ENCODE measurements at regions not wholly inside any gene's neighbourhood (a gene's known extent, or its start where the extent isn't known, plus 50 kb on each side); places are given as distances from the start of the nearest gene placed in this dataset.
"Not testable (repeated sequence)": the region's sequence is repeated elsewhere in the genome, so short reads cannot be mapped to it uniquely, and the experiment has no call there.

- in situ Hi-C loops (cut with HindIII; ENCODE audit: low pct_unique_long_range_greater_than_20kb, low sequenced_read_pairs) = no loop called here
- DNase-seq (ENCODE audit: low read depth, low spot score) = no peak
Measured at GRCh38 chr2:58794916-58795315, 553.8 kb upstream of the FANCL start.

DNA sequence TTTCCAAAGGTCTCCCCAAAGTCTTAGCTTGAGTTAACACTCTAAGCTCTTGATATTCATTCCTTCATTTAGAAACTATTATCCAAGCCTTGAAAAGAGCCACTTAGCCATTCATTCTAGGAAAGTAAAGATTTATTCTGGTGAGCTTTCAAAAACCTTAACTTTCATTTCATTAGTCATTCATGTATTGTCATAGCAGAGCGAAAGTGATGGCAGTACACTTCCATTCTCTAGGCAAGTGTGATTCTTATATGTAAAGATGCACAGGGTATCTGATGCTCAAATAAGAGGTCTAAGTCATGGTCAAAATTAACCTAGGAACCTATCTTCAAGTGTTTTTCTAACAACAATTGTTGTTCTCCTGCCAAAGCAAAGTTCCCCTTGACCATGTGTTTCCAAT, 553.0 kb upstream of the FANCL start:
- in situ Hi-C loops (cut with HindIII; ENCODE audit: low pct_unique_long_range_greater_than_20kb, low sequenced_read_pairs) = no loop called here

DNA sequence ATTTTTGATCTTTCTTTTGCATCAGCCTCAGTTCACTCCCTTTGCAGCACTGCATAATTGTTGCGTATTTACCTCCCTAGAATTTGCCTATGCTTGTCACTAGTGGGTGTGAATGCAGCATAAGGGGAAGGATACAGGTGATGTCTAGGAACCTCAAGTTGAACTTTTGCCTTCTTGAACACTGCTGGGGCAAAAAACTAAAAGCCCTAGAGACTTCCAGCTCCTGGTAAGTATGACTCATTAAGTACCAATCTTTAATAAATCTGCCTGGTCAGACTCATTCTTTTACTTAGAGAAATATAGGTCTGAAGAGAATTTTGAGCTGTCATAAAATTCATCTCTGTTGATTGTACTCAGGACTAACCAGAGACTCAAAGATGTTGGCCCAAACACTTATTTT, 547.3 kb upstream of the FANCL start:
- DNase-seq (ENCODE audit: low read depth, low spot score) = no peak
- in situ Hi-C loops (cut with HindIII; ENCODE audit: low pct_unique_long_range_greater_than_20kb, low sequenced_read_pairs) = no loop called here

More for the DNA sequence above, 553.0 kb upstream of the FANCL start:
- no peak for DNase-seq (ENCODE audit: low read depth, low spot score)

GRCh38 chr2:58770846-58771245, 529.7 kb upstream of the FANCL start:
- in situ Hi-C loops (cut with HindIII; ENCODE audit: low pct_unique_long_range_greater_than_20kb, low sequenced_read_pairs) = no loop called here
- no peak for DNase-seq (ENCODE audit: low read depth, low spot score)

DNA sequence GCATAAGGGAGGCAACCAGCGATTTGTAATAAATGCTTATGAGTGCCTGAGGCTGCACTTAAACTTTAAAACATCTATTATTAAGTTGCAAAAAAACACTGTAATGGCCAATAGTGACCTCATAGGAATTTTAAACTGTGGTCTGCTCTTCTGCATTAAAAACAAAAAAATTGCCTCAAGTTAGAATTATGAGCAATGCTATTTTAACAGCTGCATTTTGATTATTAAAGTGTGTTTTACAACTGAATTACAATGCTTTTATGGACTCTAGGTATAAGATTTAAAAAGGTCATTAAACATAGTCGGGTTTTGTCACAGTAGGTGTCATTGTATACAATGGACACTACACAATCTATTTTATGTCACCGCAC, 528.7 kb upstream of the FANCL start:
- in situ Hi-C loops (cut with HindIII; ENCODE audit: low pct_unique_long_range_greater_than_20kb, low sequenced_read_pairs) = no loop called here
- peak; percentile 10 for DNase-seq (ENCODE audit: low read depth, low spot score)

DNA sequence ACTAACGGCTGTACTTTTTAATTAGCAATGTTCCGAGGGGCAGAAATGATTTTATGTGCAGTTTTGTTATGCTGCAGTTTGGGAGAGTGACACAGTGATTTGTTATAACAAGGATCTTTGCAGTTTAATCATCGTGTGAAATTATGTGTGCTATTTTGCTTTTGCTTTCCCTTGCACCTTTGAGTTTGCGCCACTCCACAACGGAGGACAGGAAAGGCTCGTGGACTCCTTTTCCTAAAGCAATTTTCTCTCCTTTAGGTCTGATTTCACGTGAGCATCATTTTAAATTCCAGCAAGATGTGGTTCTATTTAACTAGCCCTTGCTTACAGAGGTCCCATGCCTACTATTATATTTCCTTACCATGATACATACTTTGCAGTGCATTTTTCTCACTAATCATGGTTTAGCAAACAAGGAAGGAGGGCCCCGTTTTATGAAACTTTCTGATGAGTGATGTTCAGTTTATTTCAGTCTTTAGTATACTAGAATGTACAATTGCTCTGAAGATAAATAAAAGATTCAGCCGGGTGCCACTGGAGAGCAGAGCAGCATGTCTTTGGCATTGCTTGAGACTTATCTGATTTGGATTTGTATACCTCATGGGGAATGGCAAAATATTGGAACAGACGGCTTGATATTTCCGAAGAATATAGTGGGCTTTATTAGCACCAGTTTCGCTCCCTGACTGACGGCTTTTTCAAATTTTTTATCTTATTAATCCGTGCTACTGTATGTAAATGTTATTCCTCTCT, 528.2 kb upstream of the FANCL start:
- no peak for DNase-seq (ENCODE audit: low read depth, low spot score)
- in situ Hi-C loops (cut with HindIII; ENCODE audit: low pct_unique_long_range_greater_than_20kb, low sequenced_read_pairs) = no loop called here

DNA sequence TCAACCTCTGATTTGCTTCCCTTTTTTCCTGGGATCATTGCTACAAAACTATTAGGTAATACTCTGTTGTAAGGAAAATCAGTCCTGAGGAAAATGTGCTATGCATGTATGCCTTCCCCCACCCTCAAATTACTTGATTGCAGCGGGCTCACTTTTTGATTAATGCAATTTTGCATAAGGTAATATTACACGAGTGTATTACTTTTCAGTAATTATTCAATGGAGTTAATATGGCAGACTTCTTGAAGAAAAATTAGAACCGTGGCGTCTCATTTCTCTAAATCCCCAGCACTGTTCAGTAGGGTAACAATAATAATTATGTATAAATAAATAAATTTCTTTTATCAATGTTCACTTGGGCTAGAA, 527.6 kb upstream of the FANCL start:
- DNase-seq (ENCODE audit: low read depth, low spot score) = no peak

DNA sequence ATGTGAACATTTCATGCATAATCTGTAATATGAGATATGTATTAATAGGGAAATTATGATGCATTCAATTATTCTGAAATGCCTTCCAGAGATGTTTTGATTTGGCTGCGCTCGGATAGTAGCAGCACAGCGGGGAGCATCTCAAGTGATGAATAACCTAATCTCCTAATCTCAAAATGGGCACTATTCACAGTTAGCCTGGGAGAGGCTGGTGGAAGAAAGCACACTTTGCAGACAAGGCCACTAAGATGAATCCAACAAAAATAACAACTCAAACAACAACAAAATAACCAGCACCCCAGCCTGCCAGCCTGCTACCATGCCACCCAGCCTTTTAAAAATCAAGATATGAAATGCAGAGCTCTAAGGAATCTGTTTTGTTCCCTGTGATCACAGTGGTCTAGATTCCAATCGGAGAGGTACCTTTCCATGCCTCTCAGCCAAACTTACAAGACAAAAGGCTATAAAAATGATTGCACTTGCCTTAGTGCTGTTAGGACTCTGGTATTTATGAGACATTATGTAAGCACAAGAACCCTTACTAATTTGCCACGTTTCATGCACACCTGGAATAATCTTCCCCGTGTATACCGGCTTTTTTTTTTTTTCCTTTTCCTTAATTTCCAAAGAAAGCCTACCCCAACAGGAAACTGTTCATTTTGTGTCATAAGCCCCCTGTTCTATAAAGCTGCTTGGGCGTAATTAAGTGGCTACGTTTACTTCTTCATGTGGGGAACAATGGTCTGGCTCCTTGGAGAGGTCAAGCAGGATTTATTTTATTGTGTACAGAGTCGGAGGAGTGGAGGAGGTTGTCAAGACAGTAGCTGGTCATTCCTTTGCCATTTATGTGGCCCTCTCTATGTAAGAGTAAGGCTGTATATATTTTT, 526.9 kb upstream of the FANCL start:
- in situ Hi-C loops (cut with HindIII; ENCODE audit: low pct_unique_long_range_greater_than_20kb, low sequenced_read_pairs) = no loop called here

More for the DNA sequence above, 527.6 kb upstream of the FANCL start:
- in situ Hi-C loops (cut with HindIII; ENCODE audit: low pct_unique_long_range_greater_than_20kb, low sequenced_read_pairs) = no loop called here

DNA sequence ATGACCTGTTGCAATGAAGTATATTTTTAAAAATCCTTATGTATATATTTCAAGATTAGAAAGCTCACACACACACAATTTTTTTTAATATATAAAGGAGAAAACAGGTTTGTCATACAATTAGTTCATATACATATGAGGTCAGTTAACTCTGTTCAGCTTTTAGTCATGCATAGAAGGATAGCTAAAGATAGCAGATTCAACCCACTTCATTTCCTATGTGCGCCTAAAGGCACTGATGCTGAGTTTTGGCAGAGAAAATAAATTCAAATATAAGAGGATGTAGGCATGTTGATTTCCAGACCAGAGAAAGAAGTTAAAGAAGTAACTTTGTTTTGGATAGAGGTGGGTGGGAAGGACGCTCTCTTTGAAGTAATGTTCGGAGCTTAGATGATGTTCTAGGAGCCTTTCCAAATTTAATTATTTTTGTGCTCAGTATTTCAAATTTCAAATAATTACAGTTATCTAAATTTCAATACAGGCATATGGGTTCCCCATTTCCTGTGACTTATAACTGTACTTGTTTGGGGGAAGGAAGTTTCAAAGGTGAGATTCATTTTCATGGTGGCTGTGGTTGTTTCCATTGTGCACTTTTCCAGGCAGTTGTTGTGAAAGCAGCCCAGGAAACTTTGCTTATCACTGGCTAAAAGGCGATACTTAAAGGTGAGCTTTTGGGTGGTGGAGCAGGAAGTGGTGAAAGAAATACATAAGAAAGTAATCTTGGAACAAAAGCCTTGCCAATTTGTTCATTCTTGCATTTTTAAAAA, 523.4 kb upstream of the FANCL start:
- DNase-seq (ENCODE audit: low read depth, low spot score) = no peak
- in situ Hi-C loops (cut with HindIII; ENCODE audit: low pct_unique_long_range_greater_than_20kb, low sequenced_read_pairs) = loop anchor here (5.0 kb wide), 1 partner anchor 43 kb away; no protein-coding TSS in a partner anchor

More for the DNA sequence above, 526.9 kb upstream of the FANCL start:
- no peak for DNase-seq (ENCODE audit: low read depth, low spot score)

DNA sequence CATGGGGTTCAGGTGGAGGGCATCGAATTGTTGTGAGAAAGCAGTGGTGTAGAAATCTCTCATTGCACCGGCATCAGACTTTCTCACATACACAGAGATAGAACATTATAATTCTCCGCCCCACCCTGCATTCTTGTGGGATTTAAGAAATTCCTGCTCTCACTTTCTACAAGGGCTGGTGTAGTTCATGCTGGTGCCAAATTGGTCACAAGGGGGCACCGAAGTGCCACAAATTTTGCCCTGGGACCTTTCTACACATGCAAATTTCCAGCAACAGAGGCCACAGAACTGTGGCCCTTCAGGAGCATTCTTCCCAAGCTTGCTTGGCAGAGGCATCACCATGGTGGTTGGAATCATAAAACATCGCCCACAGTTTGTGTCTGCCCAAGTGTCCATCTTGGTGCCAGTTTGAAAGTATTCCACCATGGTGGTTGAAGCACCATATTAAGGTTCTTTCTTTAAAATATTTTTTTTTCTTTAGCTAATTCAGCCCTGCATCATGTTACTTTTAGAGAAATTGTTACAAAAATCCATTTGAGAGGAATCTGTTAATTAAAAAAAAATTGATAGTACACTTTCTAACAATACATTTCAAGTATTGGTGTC, 521.2 kb upstream of the FANCL start:
- peak; percentile 84 for DNase-seq (ENCODE audit: low read depth, low spot score)
- in situ Hi-C loops (cut with HindIII; ENCODE audit: low pct_unique_long_range_greater_than_20kb, low sequenced_read_pairs) = loop anchor here (5.0 kb wide), 1 partner anchor 45 kb away; no protein-coding TSS in a partner anchor

- no peak for DNase-seq (ENCODE audit: low read depth, low spot score)
- in situ Hi-C loops (cut with HindIII; ENCODE audit: low pct_unique_long_range_greater_than_20kb, low sequenced_read_pairs) = no loop called here
Measured at GRCh38 chr2:58757971-58758370, 516.8 kb upstream of the FANCL start.

GRCh38 chr2:58756336-58756735, 515.2 kb upstream of the FANCL start:
- no peak for DNase-seq (ENCODE audit: low read depth, low spot score)
- in situ Hi-C loops (cut with HindIII; ENCODE audit: low pct_unique_long_range_greater_than_20kb, low sequenced_read_pairs) = no loop called here

DNA sequence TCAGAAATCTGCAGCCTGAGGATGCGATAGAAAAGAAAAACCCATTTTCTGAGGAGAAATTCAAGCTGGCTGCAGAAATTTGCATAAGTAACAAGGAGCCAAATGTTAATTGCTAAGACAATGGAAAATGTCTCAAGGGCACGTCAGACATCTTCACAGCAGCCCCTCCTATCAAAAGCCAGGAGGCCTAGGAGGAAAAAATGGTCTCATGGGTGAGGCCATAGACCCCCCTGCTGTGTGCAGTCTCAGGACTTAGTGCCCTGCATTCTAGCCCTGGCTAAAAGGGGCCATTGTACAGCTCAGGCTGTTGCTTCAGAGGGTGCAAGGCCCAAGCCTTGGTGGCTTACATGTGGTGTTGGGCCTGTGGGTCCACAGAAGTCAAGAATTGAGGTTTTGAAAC, 511.4 kb upstream of the FANCL start:
- in situ Hi-C loops (cut with HindIII; ENCODE audit: low pct_unique_long_range_greater_than_20kb, low sequenced_read_pairs); DNase-seq (ENCODE audit: low read depth, low spot score): not testable (repeated sequence)

GRCh38 chr2:58751676-58752075, 510.6 kb upstream of the FANCL start:
- DNase-seq (ENCODE audit: low read depth, low spot score); in situ Hi-C loops (cut with HindIII; ENCODE audit: low pct_unique_long_range_greater_than_20kb, low sequenced_read_pairs): not testable (repeated sequence)

DNA sequence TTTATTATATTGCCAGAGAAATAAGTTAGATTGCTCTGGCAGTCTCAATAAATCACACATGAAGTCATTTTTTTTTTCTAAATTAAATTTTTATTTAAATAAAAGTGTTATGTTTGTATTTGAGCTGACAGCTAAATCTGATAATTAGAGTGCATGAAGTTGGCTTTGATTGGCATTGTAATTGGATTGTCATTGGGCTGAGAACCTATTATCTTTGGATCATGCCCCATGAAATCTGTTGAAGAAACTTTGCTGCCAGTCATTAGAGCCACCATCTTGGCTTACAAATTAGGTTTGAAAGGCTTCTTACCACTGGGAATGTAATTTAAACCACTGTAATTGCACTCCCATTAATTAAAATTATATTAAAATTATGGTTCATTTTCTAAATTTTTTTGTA, 507.9 kb upstream of the FANCL start:
- in situ Hi-C loops (cut with HindIII; ENCODE audit: low pct_unique_long_range_greater_than_20kb, low sequenced_read_pairs) = no loop called here
- DNase-seq (ENCODE audit: low read depth, low spot score) = no peak

GRCh38 chr2:58745334-58745733, 504.2 kb upstream of the FANCL start:
- DNase-seq (ENCODE audit: low read depth, low spot score); in situ Hi-C loops (cut with HindIII; ENCODE audit: low pct_unique_long_range_greater_than_20kb, low sequenced_read_pairs): not testable (repeated sequence)

- in situ Hi-C loops (cut with HindIII; ENCODE audit: low pct_unique_long_range_greater_than_20kb, low sequenced_read_pairs) = no loop called here
Measured at GRCh38 chr2:58740426-58740825, 499.3 kb upstream of the FANCL start.

GRCh38 chr2:58739033-58739432, 497.9 kb upstream of the FANCL start:
- DNase-seq (ENCODE audit: low read depth, low spot score) = no peak
- in situ Hi-C loops (cut with HindIII; ENCODE audit: low pct_unique_long_range_greater_than_20kb, low sequenced_read_pairs) = no loop called here

More at GRCh38 chr2:58740426-58740825, 499.3 kb upstream of the FANCL start:
- DNase-seq (ENCODE audit: low read depth, low spot score) = no peak
